ENCODE measurements at regions not wholly inside any gene's neighbourhood (a gene's known extent, or its start where the extent isn't known, plus 50 kb on each side); places are given as distances from the start of the nearest gene placed in this dataset.
"Not testable (repeated sequence)": the region's sequence is repeated elsewhere in the genome, so short reads cannot be mapped to it uniquely, and the experiment has no call there.

DNA sequence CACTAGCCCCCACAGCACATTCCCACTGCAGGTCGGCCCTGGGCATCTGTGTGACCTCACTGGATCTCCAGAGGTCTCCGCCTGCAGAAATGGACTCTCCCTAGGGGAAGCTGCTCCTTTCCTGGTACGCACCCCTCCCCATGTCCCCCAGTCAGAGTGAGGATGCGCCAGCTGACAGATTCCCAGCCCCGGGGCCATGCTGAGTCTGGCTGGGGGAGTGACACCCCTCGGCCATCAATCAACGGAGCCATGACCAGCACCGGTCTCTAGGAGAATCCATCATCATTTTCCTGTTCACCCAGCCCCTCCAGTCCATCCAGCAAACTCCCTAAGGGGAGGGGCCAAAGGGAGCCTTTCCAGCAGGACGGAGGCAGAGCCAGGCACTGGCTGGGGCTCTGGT is 68.7 kb upstream of the PAX7 start:
- DNase-seq (ENCODE audit: low spot score) = no peak

DNA sequence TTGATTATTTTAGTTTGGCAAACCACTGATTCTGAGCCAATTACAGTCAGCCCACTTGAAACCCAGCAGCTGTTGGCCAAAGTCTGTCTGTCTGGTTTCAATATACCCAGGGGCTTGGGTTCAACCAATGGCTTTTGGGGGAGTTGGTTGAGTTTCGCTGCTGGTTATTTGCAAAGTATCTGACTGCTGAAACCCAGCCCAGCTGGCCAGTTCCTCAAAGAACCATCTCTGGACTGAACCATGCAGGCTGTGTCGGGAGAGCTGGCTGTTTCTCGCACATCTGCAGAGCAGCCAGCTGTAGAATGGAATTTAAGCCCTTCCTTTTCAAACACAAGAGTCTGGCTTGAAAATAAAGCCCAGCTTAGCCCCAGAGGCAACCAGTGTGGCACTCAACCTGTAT is 66.0 kb upstream of the PAX7 start:
- DNase-seq (ENCODE audit: low spot score) = no peak

DNA sequence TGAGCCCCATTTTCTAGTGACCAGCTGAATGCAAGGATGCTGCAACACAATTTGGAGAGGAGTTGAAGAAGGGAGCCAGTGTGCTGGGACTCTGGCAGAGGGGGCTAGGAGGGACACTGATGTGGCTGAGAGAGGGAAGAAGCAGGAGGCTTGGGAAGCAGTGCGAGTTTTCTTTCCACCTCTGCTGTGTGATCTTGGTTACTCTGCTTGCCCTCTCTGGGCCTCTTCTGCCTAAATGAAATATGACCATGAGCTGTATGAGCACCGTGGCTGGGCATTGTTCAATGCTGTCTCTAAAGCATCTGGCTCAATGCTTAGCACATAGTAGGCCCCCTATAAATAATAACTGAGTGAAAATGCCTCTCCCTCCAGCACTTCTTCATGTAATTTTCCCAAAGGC is 65.3 kb upstream of the PAX7 start:
- no peak for DNase-seq (ENCODE audit: low spot score)

DNA sequence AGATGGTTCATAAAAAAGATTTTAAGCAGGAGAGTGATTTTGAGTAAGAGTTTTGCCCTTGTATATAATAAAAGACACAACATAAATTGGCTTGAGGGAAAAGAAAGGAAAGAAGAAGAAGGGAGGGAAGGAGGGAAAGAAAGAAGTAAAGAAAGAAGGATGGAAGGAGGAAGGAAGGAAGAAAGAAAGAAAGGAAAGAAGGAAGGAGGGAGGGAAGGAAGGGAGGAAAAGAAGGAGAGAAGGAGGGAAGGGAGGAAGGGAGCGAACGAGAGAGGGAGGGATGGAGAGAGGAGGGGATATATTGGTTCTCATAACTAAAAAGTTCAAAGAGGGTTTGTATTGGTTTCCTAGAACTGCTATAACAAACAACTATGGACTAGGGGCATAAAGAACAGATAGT is 62.2 kb upstream of the PAX7 start:
- no peak for DNase-seq (ENCODE audit: low spot score)

DNA sequence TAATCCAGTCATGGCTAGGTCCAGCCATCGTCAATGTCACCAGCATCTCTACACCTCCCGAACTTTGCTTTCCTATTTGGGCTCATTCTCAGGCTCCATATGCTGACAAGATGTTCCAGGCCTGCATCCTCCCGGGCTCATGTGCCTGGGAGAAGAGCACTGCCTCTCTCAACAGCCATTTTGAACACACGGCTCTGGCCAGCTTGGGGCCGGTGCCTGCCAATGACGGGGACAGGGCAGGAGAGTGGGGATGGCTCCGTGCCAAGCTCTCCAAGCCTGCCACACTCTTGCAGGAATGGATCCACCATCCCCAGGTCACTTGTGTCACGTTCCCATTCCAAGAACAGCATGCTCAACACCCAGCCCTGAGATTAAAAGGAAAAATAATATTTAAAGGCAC is 61.4 kb upstream of the PAX7 start:
- DNase-seq (ENCODE audit: low spot score) = no peak

DNA sequence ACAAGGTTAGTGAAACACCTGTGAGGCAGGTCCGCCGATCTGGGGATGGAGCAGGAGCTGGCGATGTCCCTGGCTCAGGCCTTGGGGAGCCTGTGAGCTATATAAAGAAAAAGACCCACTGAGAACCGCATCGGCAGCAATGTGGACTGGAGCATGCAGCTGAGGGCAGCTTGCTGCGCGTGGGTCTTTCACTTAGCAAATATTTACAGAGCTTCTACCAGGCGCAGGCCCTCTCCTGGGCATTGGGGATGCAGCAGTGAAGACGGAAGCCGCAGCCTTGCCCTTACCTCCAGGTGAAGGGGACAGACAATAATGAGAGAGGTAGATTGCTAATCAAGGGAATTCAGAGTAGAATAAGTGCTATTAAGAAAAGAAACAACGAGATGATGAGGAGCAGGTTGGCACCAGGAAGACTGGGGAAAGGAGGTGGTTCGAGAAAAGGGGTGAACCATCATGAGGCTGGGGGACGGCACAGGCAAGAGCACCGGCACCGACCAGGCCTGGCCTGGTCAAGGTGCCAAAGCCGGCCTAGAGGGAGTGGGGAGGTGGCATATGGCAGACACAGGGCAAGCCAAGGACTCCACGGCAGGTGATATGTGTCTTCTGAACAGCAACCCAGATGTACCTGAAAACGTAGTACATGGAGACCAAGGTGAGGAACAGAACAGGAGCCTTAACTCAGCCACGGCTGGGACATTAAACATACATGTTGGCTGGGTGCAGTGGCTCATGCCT is 60.7 kb upstream of the PAX7 start:
- DNase-seq (ENCODE audit: low spot score) = no peak

DNA sequence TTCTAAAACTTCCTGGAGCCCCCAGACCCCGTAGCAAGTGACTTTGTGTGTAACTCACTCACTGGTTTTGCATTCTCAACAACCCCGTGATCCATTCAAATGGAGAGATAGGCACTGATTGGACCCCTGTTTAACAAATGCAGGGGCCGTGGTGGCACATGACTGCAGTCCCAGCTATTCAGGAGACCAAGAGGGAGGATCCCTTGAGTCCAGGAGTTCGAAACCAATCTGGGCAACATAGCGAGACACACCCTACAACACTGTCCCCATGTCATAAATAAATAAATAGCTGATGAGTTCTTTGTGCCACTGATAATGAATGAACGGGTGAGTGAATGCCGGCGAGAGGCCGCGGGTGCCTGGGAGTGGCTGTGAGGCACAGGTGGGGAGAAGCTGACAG is 59.4 kb upstream of the PAX7 start:
- DNase-seq (ENCODE audit: low spot score) = no peak

DNA sequence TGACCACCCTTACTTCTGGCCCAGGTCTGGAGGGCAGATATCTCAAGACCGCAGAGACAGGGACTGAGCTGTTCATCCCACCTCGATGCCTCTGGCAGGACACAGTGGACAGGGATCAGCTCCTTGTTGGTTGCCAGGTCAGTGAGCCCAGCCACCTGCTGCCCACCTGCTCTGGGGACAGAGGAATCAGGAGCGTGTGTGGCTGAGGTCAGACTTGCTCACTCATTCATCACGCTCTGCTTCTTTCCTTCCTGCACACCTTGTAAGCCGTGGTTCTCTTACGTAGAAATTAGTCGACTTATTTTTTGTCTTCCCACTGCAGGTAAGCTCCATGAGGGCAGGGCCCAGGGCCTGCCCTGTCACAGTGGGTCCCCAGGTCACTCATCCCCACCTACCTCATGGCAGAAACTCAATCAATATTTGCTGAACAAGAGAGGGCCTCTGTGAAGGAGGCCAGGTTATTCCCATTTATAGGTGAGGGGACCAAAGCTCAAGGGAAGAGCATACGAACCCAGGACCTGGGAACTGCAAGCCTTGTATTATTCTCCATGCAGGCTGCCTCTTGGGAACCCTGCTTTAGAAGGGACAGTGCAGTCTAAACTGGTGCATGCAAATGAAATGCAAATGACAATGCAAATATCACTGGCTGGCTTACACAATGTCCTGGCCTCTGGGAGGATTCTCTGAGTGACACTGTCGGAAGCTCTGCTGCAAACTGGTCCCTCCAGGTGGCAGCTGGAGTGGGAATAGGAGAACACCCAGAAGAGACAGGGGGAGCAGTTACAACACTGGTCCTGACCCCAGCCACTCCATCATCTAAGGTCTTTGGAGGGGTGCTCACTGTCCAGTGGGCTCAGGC is 58.4 kb upstream of the PAX7 start:
- DNase-seq (ENCODE audit: low spot score) = no peak

DNA sequence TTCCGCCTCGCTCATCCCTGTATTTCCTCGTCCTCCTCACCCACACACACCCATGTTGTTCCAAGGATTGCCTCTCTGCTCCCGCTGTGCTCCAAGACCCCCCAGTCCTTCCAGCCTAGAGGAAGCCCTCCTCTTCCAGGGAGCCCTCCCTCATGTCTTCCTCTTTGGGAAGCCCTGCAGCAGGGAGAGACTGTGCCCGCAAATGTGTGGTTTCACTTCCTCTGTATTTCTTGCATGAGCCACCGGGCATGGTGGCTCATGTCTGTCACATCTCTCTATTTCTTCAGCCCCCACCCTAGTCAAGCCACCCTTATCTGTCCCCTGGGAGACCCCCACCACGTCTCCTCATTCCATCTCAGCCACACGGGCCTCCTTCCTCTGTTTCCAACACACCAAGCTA is 57.5 kb upstream of the PAX7 start:
- no peak for DNase-seq (ENCODE audit: low spot score)

DNA sequence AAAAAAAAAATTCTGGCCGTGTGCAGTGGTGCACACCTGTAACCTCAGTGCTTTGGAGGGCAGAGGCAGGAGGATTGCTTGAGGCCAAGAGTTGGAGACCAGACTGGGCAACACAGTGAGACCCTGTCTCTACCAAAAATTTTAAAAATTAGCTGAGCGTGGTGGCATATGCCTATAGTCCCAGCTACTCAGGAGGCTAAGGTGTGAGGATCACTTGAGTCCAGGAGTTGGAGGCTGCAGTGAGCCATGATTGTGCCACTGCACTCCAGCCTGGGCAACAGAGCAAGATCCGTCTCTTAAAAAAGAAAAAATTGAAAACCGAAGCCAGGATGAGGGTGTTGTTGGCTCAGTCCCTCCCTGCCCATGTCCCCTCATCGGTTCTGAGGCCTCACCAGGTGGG is 55.9 kb upstream of the PAX7 start:
- DNase-seq (ENCODE audit: low spot score) = no peak

DNA sequence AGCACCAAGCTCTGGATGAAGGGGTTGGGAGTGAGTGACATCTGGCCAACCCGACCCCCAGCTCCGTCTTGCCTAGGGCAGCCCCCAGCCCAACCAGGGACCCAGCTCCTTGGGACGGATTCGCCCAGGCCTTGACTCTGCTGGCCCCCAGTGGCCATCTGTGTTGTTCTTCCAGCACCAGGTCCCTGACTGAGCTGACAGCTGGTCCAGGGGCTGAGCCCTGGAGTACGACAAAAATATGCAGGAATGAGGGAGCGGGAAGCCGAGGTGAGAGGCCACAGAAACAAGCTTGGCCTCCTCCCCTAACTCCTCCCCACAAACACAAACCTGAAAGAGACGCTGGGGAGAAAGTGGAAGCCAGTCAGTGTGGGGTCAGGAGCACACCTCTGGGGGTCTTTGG is 55.0 kb upstream of the PAX7 start:
- no peak for DNase-seq (ENCODE audit: low spot score)

DNA sequence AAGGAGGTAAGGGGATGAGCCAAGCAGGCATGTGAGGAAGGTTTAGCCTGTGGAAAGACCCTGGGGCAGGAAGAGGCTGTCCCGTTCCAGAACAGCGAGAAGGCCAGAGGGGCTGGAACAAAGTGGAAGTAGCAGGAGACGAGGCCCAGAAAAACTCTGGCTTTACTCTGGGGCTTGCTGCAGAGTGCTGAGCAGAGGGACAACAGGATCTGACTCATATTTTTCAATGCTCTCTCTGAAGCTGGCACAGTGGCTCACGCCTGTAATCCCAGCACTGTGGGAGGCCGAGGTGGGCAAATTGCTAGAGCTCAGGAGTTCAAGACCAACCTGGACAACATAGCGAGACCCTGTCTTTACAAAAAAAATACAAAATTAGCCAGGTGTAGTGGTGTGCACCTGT is 52.4 kb upstream of the PAX7 start:
- DNase-seq (ENCODE audit: low spot score) = no peak

DNA sequence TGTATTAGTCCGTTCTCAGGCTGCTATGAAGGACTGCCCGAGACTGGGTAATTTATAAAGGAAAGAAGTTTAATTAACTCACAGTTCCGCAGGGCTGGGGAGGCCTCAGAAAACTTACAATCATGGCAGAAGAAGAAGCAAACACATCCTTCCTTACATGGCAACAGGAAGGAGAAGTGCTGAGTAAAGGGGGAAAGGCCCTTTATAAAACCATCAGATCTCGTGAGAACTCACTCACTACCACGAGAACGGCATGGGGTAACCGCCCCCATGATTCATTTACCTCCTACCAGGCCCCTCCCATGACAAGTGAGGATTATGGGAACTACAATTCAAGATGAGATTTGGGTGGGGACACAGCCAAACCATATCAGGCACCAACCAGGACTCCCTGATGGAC is 51.4 kb upstream of the PAX7 start:
- not testable (repeated sequence) for DNase-seq (ENCODE audit: low spot score)

DNA sequence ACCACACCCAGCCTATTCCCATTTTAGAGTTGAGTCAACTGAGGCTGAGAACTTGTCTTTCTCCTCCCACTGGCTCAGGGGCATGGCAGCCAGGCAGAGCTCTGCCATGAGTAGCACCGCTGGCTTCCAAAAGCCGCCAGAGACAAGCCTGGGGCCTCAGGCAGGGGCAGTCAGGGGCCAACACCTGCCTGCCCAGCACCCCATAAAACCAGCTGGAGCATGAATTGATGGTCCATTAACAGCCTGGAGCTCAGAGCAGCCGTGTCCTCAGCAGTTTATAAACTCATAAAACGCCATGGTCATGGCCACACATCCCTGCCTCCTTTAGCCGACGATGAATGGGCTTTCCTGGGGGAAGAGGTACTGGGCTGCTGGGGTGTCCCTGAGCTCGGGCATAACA is 50.6 kb upstream of the PAX7 start:
- DNase-seq (ENCODE audit: low spot score) = no peak

DNA sequence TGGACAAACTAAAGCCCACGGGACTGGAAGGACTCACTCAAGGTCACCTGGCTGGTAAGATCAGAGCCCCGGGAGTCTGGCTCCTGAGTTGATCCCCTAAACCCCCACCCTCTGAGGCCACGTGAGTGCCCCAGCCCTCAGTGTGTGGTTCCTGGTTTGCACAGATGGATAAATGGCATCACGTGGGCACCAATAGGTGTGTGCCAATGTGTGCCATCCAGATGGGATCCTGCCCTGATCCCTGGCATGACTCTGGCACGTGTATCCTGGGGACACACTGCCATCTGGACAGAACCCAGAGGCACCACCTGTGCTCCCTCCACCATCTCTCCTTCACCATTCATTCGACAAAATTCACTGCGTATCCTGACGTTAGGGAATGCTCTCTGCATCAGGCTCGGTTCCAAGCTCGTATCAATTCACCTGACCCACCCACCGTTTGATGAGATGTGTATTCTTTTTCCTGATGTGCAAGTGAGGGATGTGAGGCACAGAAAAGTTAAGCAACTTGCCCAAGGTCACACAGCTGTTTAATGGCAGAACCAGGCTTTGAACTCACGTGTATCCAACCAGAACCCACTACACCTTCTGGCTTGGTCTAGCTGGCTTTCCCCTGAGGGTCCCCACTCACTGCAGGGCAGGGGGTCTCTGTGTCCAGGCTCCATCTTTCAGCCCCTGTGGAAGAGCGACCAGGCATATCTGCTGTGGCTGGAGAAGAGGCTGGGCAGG is 49.8 kb upstream of the PAX7 start:
- no peak for DNase-seq (ENCODE audit: low spot score)

Measured in HuH-7.5 (cell line).